Neural cell (in vitro differentiated cells): ENCODE measurements at regions not wholly inside any gene's neighbourhood (a gene's known extent, or its start where the extent isn't known, plus 50 kb on each side); places are given as distances from the start of the nearest gene placed in this dataset.

Experiments
- H2AFZ ChIP-seq: fragments of 200-600, 300-800 bp; sonication (generic), shearing (Covaris generic); 2 replicates; pipeline ENCODE4 v1.6.0; 2014; ENCODE audit warnings: low read depth, mild to moderate bottlenecking, antibody characterized with exemption, low read length, moderate library complexity
- H3F3A ChIP-seq: fragments of 200-600 bp; shearing (Covaris generic); 2 replicates; pipeline ENCODE4 v1.6.1; 2016; ENCODE audit warnings: mild to moderate bottlenecking, moderate library complexity, mixed read lengths, antibody characterized with exemption, low read length; ENCODE audit not compliant: insufficient read depth, poor library complexity, severe bottlenecking
- H3K27ac ChIP-seq: fragments of 200-600, 300-800 bp; sonication (generic), shearing (Covaris generic); 2 replicates; pipeline ENCODE4 v1.5.1; 2014; ENCODE audit warnings: mild to moderate bottlenecking, low read length, moderate library complexity
- H3K27me3 ChIP-seq: fragments of 300-800, 200-600 bp; sonication (generic), shearing (Covaris generic); 2 replicates; pipeline ENCODE4 v1.6.0; 2014; ENCODE audit warnings: mild to moderate bottlenecking, low read depth, low read length, moderate library complexity; ENCODE audit not compliant: insufficient read depth
- H3K36me3 ChIP-seq: fragments of 300-800, 200-600 bp; sonication (generic), shearing (Covaris generic); 2 replicates; pipeline ENCODE4 v1.5.1; 2014; ENCODE audit warnings: mild to moderate bottlenecking, antibody characterized with exemption, low read length, moderate library complexity; ENCODE audit not compliant: insufficient read depth
- H3K4me2 ChIP-seq: fragments of 300-800, 200-600 bp; sonication (generic), shearing (Covaris generic); 2 replicates; pipeline ENCODE4 v1.6.0; 2014; ENCODE audit warnings: mild to moderate bottlenecking, low read length
- H3K4me3 ChIP-seq: fragments of 300-800, 200-600 bp; sonication (generic), shearing (Covaris generic); 2 replicates; pipeline ENCODE4 v1.5.1; 2014; ENCODE audit warnings: mild to moderate bottlenecking, low read length, moderate library complexity
- H3K79me2 ChIP-seq: fragments of 200-600 bp; shearing (Covaris generic); replicated peaks from 2 replicates; pipeline ENCODE4 v1.6.0; 2014; ENCODE audit warnings: mild to moderate bottlenecking, low read length, moderate library complexity; ENCODE audit not compliant: insufficient read depth
- H3K9ac ChIP-seq: fragments of 300-800, 200-600 bp; sonication (generic), shearing (Covaris generic); 2 replicates; pipeline ENCODE4 v1.6.1; 2016; ENCODE audit warnings: mild to moderate bottlenecking, low read length, mixed read lengths
- H3K9me2 ChIP-seq: fragments of 200-600 bp; shearing (Covaris generic); 2 replicates; pipeline ENCODE4 v1.6.1; 2016; ENCODE audit warnings: mild to moderate bottlenecking, low read length, mixed read lengths; ENCODE audit not compliant: insufficient read depth
- H3K9me3 ChIP-seq: fragments of 200-600, 300-800 bp; sonication (generic), shearing (Covaris generic); 2 replicates; pipeline ENCODE4 v1.6.1; 2016; ENCODE audit warnings: mild to moderate bottlenecking, mixed run types, low read length, moderate library complexity, mixed read lengths
- H4K20me1 ChIP-seq: fragments of 200-600 bp; shearing (Covaris generic); 2 replicates; pipeline ENCODE4 v1.6.1; 2016; ENCODE audit warnings: mild to moderate bottlenecking, mixed run types; ENCODE audit not compliant: insufficient read depth
- CTCF ChIP-seq: fragments of 450-650 bp; IDR thresholded peaks from 2 replicates; pipeline ENCODE4 v1.5.1; 2014; ENCODE audit warnings: antibody characterized with exemption, mild to moderate bottlenecking, moderate library complexity; ENCODE audit not compliant: poor library complexity, severe bottlenecking
- EP300 ChIP-seq: fragments of 450-650 bp; conservative IDR thresholded peaks from 2 replicates; pipeline ENCODE4 v1.6.1; 2014; ENCODE audit warnings: antibody characterized with exemption, mild to moderate bottlenecking, moderate library complexity; ENCODE audit not compliant: poor library complexity, severe bottlenecking
- EZH2 ChIP-seq: fragments of 200-600, 300-800 bp; shearing (Covaris generic), sonication (generic); IDR thresholded peaks from 2 replicates; pipeline ENCODE4 v1.6.1; 2014; ENCODE audit warnings: antibody characterized with exemption, low read length, borderline replicate concordance, mild to moderate bottlenecking; ENCODE audit not compliant: insufficient read depth, poor library complexity, severe bottlenecking
- MXI1 ChIP-seq: fragments of 450-650 bp; conservative IDR thresholded peaks from 2 replicates; pipeline ENCODE4 v1.6.1; 2014; ENCODE audit warnings: antibody characterized with exemption, mild to moderate bottlenecking; ENCODE audit not compliant: poor library complexity, severe bottlenecking
- POLR2AphosphoS5 ChIP-seq: IDR thresholded peaks from 2 replicates; pipeline ENCODE4 v1.6.1; 2012
- RAD21 ChIP-seq: fragments of 450-650 bp; conservative IDR thresholded peaks from 2 replicates; pipeline ENCODE4 v1.6.1; 2014; ENCODE audit warnings: antibody characterized with exemption, mild to moderate bottlenecking, moderate library complexity
- REST ChIP-seq: IDR thresholded peaks from 2 replicates; pipeline ENCODE4 v1.6.1; 2012; ENCODE audit warnings: borderline replicate concordance
- SMC3 ChIP-seq: fragments of 450-650 bp; conservative IDR thresholded peaks from 2 replicates; pipeline ENCODE4 v1.6.1; 2014; ENCODE audit warnings: antibody characterized with exemption, mild to moderate bottlenecking, moderate library complexity; ENCODE audit not compliant: poor library complexity
- TAF1 ChIP-seq: IDR thresholded peaks from 2 replicates; pipeline ENCODE4 v1.6.1; 2012; ENCODE audit warnings: low read depth

DNA sequence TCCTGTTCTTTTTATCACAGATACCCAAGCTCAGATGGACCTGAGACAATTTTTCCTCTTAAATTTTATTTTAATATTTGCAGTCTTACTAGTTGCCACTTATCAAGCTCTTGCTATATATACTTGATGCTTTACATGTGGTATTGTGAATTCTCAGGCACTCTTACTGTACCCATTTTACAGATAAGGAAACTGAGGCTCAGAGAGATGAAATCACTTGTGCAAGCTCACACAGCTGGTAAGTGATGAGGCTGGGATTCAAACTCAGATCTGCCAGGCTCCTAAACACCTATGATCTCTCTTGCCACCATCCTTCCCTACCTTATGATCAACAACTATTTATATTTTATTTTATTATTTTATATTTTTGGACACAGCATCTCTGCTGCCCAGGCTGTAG is 133.0 kb upstream of the LHX5 start:
- H2AFZ ChIP-seq: no peak overlapping the region
- H3K79me2 ChIP-seq: no peaks in the 10 kb centered on the region
- no peak overlapping the region for H3K9ac ChIP-seq
- TF ChIP-seq REST: no peak
- no peak for TF ChIP-seq EZH2
- no peak for TF ChIP-seq EP300
- TF ChIP-seq POLR2AphosphoS5: no peak
- no peak for TF ChIP-seq MXI1
- no peak for TF ChIP-seq TAF1
- no peak for TF ChIP-seq RAD21
- TF ChIP-seq CTCF: no peak
- TF ChIP-seq SMC3: no peak
- peaks cover 11% of the 10 kb centered on the region for H3K27me3 ChIP-seq
- no peaks in the 10 kb centered on the region for H4K20me1 ChIP-seq
- no peak overlapping the region for H3K4me3 ChIP-seq
- H3K36me3 ChIP-seq: no peaks in the 10 kb centered on the region
- H3K27ac ChIP-seq: no peak overlapping the region
- no peak overlapping the region for H3K4me2 ChIP-seq
- no peaks in the 10 kb centered on the region for H3K9me2 ChIP-seq
- H3F3A ChIP-seq: no peaks in the 10 kb centered on the region
- no peaks in the 10 kb centered on the region for H3K9me3 ChIP-seq

- Histone ChIP-seq H3K9me3 (no peaks in the 10 kb centered on the region), H2AFZ (no peak overlapping the region), H3K4me2 (no peak overlapping the region), H3F3A (no peaks in the 10 kb centered on the region), H3K27me3 (peaks cover 11% of the 10 kb centered on the region), H3K79me2 (no peaks in the 10 kb centered on the region), H3K36me3 (no peaks in the 10 kb centered on the region), H3K9ac (no peak overlapping the region), H3K27ac (no peak overlapping the region), H3K9me2 (no peaks in the 10 kb centered on the region), H3K4me3 (no peak overlapping the region), H4K20me1 (no peaks in the 10 kb centered on the region)
- TF ChIP-seq CTCF: no peak
- peak; percentile 58 for TF ChIP-seq REST
- TF ChIP-seq EZH2: no peak
- TF ChIP-seq EP300: no peak
- TF ChIP-seq MXI1: no peak
These were observed 130.1 kb upstream of the LHX5 start for GRCh38 chr12:113601656-113602263.
